Keratinocyte (primary cell): ENCODE measurements at regions not wholly inside any gene's neighbourhood (a gene's known extent, or its start where the extent isn't known, plus 50 kb on each side); places are given as distances from the start of the nearest gene placed in this dataset.

Experiments used
- DNase-seq: peaks from one replicate; pipeline ENCODE4 v3.0.0-alpha.2; 2011; ENCODE audit warnings: low read depth, missing footprints, low spot score
- FAIRE-seq: peaks from 2 replicates; lab custom pipeline; 2011; peaks lifted over from hg19 to GRCh38; lab: Jason Lieb, UNC
- H2AFZ ChIP-seq: 2 replicates; pipeline ENCODE4 v1.6.0; 2012; ENCODE audit warnings: low read length, control low read depth, inconsistent platforms; ENCODE audit not compliant: control insufficient read depth
- H3K27ac ChIP-seq: 2 replicates; pipeline ENCODE4 v1.5.1; 2011; ENCODE audit warnings: low read length; ENCODE audit not compliant: control insufficient read depth, insufficient read depth
- H3K27me3 ChIP-seq: 3 replicates; pipeline ENCODE4 v1.6.0; 2011; ENCODE audit warnings: low read length; ENCODE audit not compliant: control insufficient read depth, insufficient read depth; ENCODE audit errors: extremely low read depth
- H3K36me3 ChIP-seq, 2 experiments: 2 replicates in 1 of 2; 3 replicates in 1 of 2; pipeline ENCODE4 v1.5.1; 2011; ENCODE audit warnings: low read length in 2 of 2, mild to moderate bottlenecking in 1 of 2; ENCODE audit not compliant: control insufficient read depth in 2 of 2, insufficient read depth in 2 of 2; ENCODE audit errors: extremely low read depth in 1 of 2
- H3K4me1 ChIP-seq: 3 replicates; pipeline ENCODE4 v1.5.1; 2011; ENCODE audit warnings: low read length; ENCODE audit not compliant: control insufficient read depth, insufficient read depth; ENCODE audit errors: extremely low read depth
- H3K4me2 ChIP-seq: 3 replicates; pipeline ENCODE4 v1.6.0; 2011; ENCODE audit warnings: low read depth, low read length; ENCODE audit not compliant: control insufficient read depth, insufficient read depth; ENCODE audit errors: extremely low read depth
- H3K4me3 ChIP-seq, 3 experiments: fragments of 200-600 bp in 1 of 3; sonication (generic) in 1 of 3; 2 replicates in 2 of 3; 3 replicates in 1 of 3; pipeline ENCODE4 v1.5.1; 2011 to 2016; ENCODE audit warnings: low read length in 3 of 3, mild to moderate bottlenecking in 3 of 3, control low read depth in 2 of 3, inconsistent platforms in 1 of 3, low read depth in 1 of 3, mixed read lengths in 1 of 3, mixed run types in 1 of 3, moderate library complexity in 1 of 3; ENCODE audit not compliant: control insufficient read depth in 2 of 3, insufficient read depth in 2 of 3; ENCODE audit errors: extremely low read depth in 1 of 3
- H3K79me2 ChIP-seq: 2 replicates; pipeline ENCODE4 v1.6.0; 2012; ENCODE audit warnings: low read length; ENCODE audit not compliant: control insufficient read depth, insufficient read depth
- H3K9ac ChIP-seq: 3 replicates; pipeline ENCODE4 v1.6.0; 2011; ENCODE audit warnings: low read length; ENCODE audit not compliant: control insufficient read depth, insufficient read depth; ENCODE audit errors: extremely low read depth
- H3K9me1 ChIP-seq: 3 replicates; pipeline ENCODE4 v1.6.0; 2011; ENCODE audit warnings: low read length; ENCODE audit not compliant: control insufficient read depth, insufficient read depth; ENCODE audit errors: extremely low read depth
- H3K9me3 ChIP-seq: 2 replicates; pipeline ENCODE4 v1.5.1; 2012; ENCODE audit warnings: low read depth, low read length; ENCODE audit not compliant: control insufficient read depth
- H4K20me1 ChIP-seq: 3 replicates; pipeline ENCODE4 v1.6.0; 2011; ENCODE audit warnings: low read length; ENCODE audit not compliant: control insufficient read depth, insufficient read depth; ENCODE audit errors: extremely low read depth
- EZH2 ChIP-seq: IDR thresholded peaks from one replicate; pipeline ENCODE4 v1.6.1; 2012; ENCODE audit warnings: inconsistent platforms, mild to moderate bottlenecking, low read length, moderate library complexity
- dilution Hi-C: fragments of 300-500 bp; cut with MboI; formaldehyde crosslinking; loops from one replicate; pipeline ENCODE4 v1.7.0; 2020; ENCODE audit warnings: low sequenced_read_pairs; ENCODE audit not compliant: extremely low pct_ligation_motif_present
- TF ChIP-seq, protein P1 (sequence below), 3 experiments: IDR thresholded peaks in 1 of 3; conservative IDR thresholded peaks in 1 of 3; optimal IDR thresholded peaks in 1 of 3; 2 replicates in 2 of 3; 3 replicates in 1 of 3; pipeline versions ENCODE3 to v1.5.1; 2011; ENCODE audit warnings: low read length in 3 of 3, mild to moderate bottlenecking in 3 of 3, moderate library complexity in 2 of 3, control low read depth in 1 of 3, inconsistent platforms in 1 of 3; ENCODE audit not compliant: insufficient read depth in 2 of 3; ENCODE audit errors: extremely low read depth in 1 of 3

DNA sequence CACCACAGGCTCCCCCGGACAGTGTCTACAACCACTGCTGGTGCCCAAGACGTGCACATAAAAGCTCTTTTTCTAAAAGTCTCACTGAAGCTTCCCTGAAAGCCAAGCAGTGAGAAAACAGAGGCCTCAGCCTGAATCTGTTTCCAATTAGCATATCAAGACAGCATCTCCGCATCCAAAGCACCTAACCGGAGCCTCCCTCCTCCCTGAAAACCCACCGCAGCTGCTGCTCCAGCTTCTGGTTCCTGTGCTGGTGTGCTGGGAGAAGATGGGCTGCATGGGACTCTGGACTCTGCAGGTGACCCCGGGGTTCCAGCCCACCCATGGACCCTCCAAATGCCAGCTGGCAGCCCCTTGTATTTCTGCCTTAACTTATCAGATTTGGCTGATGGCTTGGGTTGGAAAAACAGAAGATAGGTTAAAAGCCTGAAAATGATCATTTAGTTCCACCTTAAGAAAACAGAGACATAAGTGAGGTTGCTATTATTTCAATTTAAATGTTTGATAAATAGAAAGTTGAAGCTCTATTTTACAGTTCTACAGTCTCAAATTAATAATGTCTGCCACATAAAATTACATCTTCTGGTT is 103.3 kb downstream of the TMEM18 start:
- Histone ChIP-seq H2AFZ (no peak overlapping the region), H3K27ac (no peak overlapping the region), H3K4me3 (no peak overlapping the region), H3K27me3 (peaks cover 2% of the 10 kb centered on the region), H3K4me1 (no peaks in the 10 kb centered on the region), H3K9ac (no peak overlapping the region), H4K20me1 (no peaks in the 10 kb centered on the region), H3K9me1 (no peaks in the 10 kb centered on the region), H3K9me3 (no peaks in the 10 kb centered on the region), H3K79me2 (no peaks in the 10 kb centered on the region), H3K36me3 (no peaks in the 10 kb centered on the region), H3K4me2 (no peak overlapping the region)
- no peak for FAIRE-seq
- dilution Hi-C loops, result no loop called here
- TF ChIP-seq, protein P1, sequence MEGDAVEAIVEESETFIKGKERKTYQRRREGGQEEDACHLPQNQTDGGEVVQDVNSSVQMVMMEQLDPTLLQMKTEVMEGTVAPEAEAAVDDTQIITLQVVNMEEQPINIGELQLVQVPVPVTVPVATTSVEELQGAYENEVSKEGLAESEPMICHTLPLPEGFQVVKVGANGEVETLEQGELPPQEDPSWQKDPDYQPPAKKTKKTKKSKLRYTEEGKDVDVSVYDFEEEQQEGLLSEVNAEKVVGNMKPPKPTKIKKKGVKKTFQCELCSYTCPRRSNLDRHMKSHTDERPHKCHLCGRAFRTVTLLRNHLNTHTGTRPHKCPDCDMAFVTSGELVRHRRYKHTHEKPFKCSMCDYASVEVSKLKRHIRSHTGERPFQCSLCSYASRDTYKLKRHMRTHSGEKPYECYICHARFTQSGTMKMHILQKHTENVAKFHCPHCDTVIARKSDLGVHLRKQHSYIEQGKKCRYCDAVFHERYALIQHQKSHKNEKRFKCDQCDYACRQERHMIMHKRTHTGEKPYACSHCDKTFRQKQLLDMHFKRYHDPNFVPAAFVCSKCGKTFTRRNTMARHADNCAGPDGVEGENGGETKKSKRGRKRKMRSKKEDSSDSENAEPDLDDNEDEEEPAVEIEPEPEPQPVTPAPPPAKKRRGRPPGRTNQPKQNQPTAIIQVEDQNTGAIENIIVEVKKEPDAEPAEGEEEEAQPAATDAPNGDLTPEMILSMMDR (optimal IDR thresholded peaks at IDR 0.05 in 1 of 3, IDR thresholded peaks at IDR 0.05 in 1 of 3, conservative IDR thresholded peaks at IDR 0.05 in 1 of 3; ENCODE audit: extremely low read depth in 1 of 3, insufficient read depth in 2 of 3, low read length in 3 of 3), result no peak
- no peak for TF ChIP-seq EZH2
- DNase-seq, result no peak

DNA sequence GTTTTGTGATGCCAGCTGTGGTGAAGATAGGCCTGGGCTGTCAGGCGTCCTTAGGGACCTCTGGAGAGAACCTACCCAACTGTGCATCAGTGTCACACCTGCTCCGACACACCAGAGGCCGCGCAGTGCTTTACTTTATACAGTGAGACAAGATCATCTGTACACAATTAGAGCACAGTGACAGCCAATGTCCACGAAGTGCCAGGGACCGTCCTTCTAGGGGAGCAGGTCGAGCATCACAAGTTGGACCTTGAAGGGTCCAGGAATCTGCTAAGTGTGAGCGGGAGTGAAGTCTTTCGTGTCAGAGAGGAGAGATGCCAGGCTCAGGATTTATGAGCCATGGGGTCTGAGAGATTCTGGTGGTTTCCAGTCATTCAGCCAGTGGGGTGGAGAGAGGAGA is 104.2 kb downstream of the TMEM18 start:
- Histone ChIP-seq H3K9me1 (no peaks in the 10 kb centered on the region), H3K79me2 (no peaks in the 10 kb centered on the region), H3K4me3 (no peak overlapping the region), H3K9me3 (no peaks in the 10 kb centered on the region), H2AFZ (no peak overlapping the region), H3K27ac (no peak overlapping the region), H3K4me1 (peaks cover 7% of the 10 kb centered on the region), H4K20me1 (no peaks in the 10 kb centered on the region), H3K36me3 (no peaks in the 10 kb centered on the region), H3K27me3 (peaks cover 6% of the 10 kb centered on the region), H3K9ac (no peak overlapping the region), H3K4me2 (no peak overlapping the region)
- dilution Hi-C loops, result no loop called here
- FAIRE-seq (no peak), DNase-seq (no peak)
- TF ChIP-seq, protein P1 (optimal IDR thresholded peaks at IDR 0.05 in 1 of 3, IDR thresholded peaks at IDR 0.05 in 1 of 3, conservative IDR thresholded peaks at IDR 0.05 in 1 of 3; ENCODE audit: extremely low read depth in 1 of 3, insufficient read depth in 2 of 3, low read length in 3 of 3), result no peak
- TF ChIP-seq EZH2, result no peak
